ENCODE measurements at regions not wholly inside any gene's neighbourhood (a gene's known extent, or its start where the extent isn't known, plus 50 kb on each side); places are given as distances from the start of the nearest gene placed in this dataset.
"Not testable (repeated sequence)": the region's sequence is repeated elsewhere in the genome, so short reads cannot be mapped to it uniquely, and the experiment has no call there.

DNA sequence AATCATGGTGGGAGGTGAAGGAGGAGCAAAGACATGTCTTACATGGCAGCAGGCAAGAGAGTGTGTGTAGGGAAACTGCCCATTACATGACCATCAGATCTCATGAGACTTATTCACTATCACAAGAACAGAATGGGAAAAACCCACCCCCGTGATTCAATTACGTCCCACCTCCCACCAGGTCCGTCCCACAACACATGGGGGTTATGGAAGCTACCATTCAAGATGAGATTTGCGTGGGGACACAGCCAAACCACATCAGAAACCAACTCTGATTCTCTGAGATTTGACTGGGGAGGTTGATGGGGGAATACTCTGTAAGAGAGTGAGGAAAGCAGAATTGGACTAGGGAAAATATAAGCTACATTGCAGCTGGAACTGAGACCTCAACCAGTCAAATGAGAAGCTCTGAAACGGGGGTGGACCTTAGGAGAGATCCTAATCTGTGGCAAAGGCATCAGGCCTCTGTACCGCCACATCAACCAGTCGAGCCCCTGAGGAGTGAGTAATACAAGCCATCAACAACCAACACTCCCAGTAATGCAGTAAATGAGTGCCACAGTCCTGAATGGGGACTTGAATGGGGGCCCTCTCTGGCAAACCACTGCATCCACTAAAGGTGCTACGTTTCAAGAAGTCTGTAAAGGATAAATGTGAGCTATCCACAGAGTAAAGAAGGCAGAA is 207.9 kb upstream of the GADL1 start:
- peak in 1 of 5 experiments; percentile 34 for DNase-seq

DNA sequence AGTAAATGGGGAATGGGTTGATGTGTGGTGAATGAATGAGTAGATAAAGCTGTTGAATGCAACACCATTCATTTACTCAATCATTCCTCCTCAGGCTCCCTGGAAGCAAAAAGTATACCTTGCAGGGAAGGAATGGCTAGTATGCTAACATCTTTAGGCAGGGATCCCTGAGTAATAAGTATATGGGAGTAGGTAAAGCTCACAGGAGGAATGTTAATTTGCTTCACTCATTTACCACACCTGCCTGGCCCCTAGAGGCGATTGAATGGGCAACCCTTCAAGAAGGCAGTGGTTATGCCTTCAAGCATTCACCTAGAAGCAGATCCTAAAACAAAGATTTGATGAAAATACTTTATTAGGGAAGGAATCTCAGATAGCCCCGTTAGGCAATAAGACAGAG is 208.7 kb upstream of the GADL1 start:
- no peak for DNase-seq

DNA sequence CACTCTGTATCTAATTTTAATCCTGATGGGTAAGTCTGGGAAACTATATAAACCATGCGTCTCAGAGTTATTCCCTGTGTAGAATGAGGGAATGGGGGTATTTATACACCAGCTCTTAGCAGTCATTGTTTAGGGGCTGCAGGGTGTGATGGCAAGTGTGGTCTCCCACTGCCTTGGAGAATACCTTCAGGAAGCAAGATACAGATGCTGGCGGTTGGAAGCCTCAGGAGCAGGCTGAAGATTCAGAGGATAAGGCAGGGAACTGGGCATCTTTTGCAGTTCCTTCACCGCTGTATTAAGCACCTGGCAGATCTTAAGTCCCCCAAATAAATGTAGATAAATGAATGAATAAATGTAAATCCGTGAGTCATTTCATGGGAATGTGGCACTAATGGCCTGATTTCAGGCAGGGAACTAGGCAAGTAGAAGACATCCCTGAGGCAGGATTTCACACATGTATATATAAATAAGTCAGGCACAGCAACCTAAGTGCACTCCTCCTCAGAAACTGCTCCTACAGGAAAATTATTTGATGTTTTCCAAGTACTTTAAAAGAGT is 209.2 kb upstream of the GADL1 start:
- no peak for DNase-seq

DNA sequence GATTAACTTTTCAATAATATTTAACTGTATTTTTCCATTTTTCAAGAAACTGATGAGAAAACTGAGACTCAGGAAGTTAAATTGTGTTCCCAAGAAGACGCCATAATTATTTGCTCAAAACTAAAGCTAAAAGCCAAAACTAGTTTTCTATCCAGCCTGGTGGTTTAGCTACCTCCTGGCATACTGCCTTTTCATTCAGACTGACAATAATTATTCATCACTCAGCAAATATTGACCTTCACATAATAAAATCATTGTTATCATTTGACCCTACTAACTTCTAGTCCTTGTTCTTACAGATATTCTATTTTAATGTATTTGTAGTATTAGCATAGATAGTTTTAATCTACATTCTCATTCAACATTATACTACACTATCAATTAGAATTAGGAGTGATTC is 210.6 kb upstream of the GADL1 start:
- no peak for DNase-seq

DNA sequence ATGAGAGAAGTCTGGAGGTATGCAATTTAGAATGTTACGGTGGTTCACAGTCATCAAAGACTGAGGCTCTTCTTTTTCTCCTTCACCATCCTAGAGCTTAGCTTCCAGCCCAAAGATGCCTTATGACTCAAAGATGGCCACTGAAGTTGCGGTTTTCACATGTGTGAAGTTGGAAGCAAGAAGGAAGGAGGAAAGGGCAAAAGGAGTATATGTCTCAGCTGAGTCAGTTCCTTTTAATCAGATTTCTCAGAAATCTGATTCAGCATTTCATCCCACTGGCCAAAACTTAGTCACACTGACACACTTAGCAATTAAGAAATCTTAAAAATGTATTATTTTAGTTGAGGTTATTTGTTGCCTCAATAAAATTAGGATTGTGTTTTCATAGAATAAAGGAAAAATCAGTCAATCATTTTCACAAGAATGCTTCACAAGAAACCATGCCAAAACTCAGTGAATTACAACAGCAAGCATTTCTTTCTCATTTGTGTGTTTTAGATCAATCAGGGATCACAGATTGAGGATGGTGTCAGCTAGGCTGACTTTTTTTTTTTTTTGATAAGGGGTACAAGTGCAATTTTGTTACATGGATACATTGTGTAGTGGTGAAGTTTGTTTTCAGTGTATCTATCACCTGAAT is 211.1 kb upstream of the GADL1 start:
- peak in 1 of 5 experiments; percentile 56 for DNase-seq

DNA sequence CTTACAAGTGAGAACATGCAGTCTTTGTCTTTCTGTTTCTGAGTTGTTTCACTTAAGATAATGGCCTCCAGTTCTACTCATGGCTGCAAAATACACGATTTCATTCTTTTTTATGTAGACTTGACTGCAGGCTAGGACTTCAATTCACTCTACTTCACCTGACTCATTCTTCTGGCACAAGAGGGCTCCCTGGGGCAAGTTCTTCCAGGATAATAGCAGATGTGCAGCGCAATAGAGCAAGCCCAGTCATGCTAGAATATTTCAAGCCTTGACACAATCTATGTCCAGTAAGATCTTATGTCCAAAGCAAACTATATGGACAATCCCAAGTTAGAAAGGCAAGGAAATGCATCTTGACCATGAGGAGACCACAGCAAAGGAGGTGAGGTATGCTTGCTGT is 211.7 kb upstream of the GADL1 start:
- DNase-seq = no peak

DNA sequence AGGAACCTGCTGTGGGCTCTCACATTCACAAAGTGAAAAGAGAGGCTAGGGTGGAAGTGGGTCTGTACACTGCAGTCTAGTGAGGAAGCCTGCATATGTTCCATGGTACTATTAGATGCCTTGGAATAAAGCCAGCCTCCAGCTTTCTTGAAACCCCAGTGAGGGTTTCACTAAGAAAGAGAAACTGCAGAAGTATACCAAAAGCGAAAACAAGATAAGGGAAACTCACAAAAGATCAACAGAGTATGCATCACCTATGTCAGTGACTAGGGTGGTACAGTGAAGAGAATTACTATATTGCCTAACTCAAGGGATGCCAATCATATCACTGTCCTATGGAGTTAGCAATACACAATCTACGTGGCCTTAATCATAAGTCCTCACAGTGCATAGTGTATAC is 212.5 kb upstream of the GADL1 start:
- peak in 1 of 5 experiments; percentile 54 for DNase-seq

DNA sequence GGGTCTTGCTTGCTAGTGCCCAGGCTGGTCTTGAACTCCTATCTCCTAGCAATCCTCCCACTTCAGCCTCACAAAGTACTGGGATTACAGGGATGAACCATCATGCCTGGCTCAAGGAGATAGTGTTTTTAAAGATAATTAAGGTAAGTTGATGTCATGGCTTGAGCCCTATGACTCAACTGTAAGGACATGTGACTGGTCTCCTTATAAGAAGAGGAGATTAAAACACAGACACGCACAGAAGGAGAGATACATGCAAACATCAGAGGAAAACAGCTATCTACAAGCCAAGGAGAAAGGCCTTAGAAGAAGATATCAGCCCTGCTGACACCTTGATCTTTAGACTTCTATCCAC is 220.4 kb upstream of the GADL1 start:
- no peak for DNase-seq

DNA sequence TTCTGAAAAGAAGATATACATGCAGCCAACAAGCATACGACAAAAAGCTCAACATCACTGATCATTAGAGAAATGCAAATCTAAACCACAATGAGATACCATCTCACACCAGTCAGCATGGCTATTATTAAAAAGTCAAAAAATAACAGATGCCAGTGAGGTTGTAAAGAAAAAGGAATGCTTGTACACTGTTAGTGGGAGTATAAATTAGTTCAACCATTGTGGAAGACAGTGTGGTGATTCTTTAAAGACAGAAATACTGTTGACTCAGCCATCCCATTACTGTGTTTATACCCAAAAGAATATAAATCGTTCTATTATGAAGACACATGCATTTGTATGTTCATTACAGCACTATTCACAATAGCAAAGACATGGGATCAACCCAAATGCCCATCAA is 221.1 kb upstream of the GADL1 start:
- not testable (repeated sequence) for DNase-seq

DNA sequence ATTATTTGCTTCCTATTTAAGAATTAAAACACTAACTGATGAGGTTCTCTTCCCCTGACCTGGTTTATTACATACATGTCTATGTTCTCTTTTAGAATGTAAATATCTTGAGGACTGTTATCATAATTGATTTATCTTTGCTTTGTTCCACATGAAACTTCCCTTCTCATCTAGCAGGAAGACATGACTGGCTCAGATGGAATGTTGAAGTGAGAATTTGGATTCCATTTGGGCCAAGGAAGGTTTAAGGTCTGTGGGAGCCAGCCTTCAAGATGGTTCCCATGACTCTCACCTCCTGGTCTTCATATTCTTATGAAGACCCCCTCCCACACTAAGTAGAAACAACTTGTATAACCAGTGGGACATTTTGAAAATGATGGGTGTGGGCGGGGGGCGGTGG is 222.2 kb upstream of the GADL1 start:
- no peak for DNase-seq

DNA sequence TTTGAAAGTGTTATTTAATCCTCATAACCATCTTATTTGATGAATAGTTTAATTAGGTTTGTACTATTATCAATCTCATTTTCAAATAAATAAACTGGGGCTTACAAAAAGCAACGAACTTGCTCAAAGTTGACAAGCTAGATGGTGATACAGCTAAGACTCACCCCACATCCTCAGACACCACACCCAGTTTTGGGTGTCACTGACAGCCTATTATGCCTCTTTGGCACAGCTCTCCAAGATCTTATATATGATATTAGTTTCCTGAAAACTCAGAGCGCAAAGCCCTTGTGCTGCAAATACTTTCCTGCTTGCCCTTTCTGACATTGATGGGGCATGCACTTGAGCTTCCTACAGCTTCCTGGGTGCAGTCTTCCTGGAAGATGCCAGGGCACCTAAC is 223.4 kb upstream of the GADL1 start:
- no peak for DNase-seq

DNA sequence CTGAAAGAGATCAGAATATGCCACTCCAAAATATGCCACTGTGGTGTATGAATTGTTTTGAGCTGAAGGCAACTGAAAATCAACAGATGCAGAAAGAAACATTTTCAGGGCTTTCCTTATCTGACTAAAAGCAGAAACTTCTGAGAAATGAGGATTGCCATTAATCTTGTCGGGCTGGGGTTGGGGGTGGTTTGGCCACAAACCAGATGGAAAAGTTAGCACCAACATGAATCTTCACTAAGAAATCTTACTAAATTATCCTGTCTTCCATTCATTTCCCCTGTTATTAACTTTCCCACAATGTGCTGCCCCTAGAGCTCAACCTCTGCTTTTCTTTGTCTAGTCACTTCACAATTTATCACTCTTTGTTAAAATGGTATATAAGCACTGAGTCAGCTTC is 229.9 kb upstream of the GADL1 start:
- DNase-seq = no peak

DNA sequence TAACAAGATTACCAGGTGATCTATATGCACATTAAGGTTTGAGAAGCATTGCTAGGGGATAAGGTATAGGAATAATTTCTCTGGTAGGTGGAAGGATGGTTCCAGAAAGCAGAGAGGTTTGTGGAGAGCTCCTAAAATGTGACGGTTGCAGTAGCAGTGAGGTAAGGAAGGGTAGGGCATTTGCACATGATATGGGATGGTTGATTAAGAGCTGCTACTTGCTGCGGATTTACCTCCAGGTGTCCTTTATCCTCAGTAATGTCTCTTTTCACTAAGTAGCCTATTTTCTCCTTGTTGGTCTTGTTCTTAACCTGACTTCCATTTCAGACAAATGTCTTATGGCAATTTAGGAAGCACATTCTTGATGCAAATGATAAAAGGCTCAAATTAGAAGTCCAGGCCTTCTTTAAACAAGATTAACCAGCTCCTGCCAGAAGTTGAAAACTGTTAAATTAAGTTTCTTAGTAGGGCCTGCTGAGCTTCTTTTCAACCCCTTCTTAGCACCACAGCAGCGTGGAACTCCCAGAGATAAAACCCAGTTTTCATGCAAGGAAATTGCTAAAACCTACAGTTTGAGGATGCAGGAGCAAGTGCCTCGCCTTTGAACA is 231.1 kb upstream of the GADL1 start:
- DNase-seq = no peak

DNA sequence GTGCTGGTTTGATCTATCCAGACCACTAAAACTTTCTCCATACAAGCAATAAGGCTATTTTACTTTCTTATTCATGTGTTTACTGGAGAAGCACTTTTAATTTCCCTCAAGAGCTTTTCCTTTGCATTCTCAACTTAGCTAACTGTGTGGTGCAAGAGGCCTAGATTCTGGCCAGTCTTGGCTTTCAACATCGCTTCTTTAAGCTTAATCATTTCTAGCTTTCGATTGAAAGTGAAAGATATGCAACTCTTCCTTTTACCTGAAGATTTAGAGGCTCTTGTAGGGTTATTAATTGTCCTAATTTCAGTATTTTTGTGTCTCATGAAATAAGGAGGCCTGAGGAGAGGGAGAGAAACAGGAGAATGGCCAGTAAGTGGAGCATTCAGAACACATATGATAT is 234.8 kb upstream of the GADL1 start:
- no peak for DNase-seq

DNA sequence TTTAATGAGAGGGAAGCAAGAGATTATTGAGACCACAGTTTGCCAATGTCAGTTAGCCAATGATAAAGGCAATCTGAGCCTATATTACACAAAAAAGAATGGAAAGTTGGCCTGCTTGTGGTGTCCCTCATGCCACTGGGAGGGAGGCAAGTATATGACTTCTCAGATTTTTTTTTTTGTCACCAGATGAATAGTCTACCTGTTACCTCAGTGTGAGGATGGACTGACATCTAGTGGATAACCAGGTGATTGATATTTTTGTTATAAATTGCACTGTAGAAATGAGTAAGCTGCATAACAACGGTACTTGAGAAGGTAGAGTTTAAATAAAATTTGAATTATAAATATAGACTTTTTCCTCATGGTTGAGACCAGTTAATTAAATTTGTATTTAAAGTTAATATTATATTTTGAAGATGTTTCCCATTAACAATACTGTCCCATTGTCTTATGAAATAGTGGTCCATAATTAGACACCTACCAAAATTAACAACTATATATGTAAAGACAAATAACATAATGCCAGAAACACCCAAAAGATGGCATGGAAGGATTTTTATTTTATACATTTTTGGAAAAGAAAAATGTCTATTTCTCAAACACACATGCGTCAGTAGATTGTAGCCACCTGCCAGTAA is 237.8 kb upstream of the GADL1 start:
- DNase-seq = peak in 2 of 5 experiments; percentile 1 to 49

DNA sequence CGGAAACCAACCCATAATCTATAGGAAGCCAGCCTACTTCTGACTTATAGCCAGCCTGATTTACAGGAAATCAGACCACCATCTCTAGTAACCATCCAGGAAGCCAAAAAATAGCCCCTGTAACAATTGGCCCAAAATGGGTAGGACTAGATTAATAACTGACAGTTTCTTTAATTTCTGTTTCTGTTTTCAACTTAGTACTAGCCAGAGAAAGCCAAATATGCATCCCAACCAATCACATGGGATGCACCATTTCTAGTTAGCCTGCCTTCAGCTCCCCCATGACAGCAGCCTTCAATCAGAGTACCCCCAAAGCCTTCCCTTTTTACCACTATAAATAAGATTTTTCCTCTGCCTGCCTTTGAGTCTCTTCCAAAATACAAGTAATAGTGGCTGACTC is 239.1 kb upstream of the GADL1 start:
- no peak for DNase-seq

DNA sequence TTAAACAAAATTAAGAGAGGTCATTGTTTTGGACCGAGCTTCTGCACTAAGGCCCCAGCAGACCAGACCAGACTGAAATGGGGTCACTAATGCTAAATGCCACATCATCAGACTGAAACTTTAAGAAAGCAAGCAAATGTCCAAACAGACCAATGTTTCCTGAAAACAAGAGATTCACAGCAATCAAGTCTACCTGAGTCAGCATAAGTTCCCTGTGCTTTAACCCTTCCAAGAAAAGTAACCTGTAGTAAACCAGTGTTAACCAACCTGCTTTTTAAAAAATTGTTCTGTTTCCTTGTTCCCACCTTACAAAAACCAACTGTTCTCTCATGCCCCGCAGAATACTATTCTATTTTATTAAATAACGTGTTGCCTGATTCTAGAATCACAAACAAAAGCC is 241.1 kb upstream of the GADL1 start:
- DNase-seq = no peak

DNA sequence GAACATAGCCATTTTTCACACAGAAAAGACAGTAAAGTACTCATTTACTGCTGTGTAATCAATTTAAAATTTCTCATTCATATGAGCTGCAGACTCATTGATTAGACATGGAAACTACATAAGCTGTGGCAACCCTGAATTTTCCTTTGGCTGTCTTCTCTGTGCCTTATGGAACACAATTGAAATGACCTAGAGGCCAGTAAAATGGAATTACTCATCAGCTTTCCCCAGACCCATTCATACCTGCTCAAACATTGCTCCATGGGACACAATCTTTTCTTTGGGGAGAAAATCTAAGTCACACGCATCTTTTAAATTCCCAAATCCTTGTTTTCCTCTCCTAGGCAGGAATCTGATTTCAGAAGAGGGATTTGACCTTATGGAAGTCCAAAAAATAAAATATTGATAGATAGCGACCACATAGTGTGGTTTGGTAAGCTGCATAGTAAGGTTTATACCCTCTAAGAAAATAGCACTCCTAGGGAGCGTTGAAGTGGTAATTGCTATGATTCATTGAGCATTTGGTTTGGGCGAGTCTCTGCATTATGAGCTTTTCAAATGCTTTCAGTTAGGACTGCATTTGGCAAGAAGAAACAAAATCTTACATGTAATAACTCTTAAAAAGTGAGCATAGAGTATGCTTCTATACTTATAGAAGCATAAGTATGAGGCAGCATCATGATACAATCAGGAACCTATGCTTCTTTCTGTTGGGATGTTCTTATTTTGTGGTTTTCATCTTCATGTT is 243.4 kb upstream of the GADL1 start:
- DNase-seq = no peak

DNA sequence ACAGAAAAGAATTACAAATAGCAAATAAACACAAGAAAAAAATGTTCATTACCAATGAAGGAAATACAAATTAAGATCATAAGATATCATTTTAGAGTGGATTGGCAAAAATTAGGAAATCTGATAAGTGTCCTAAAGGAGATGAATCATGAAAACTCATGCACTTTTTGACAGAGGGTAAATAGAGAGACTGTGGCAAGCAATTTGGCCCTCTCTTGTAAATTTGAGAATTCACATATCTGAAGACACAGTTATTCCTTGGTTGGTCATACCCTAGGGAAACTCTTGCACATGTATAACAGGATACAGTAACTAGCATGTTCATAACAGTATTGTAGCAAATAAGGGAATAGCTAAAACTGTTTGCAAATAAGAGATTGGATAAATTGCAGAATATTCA is 246.0 kb upstream of the GADL1 start:
- DNase-seq = no peak

DNA sequence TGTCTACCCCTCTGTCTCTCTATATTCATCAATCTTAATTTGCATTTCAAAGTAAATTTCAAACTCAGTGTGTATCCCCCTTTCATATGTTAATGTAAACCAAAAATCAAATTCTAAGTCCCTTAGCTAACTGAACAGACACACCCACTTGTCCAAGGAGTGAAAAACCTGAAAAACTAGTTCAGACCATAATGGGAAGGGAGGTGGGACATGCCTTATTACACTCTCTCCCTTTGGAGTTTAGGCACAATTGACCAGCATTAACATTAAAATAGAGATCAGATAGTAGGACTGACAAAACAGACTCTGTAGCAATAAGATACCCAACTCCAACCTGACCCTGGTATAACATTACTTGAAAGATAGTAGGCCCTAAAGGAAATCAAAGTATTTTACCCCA is 247.7 kb upstream of the GADL1 start:
- DNase-seq = no peak

DNA sequence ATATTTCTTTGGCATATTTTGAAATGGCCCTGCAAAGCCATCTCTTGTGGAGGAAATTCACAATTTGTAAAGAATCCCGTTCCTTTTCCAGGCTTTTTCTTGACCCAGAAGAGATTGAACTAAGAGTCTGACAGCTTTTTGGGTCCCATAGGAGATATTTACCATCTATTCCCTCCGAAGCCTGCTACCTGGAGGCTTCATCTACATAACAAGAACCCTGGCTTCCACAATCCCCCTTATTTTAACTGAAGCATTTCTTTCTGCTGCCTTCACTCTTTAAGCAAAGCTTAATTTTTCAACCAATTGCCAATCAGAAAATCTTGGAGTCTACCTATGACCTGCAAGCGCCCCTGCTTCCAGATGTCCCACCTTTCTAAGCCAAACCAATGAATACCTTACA is 248.1 kb upstream of the GADL1 start:
- DNase-seq = no peak

DNA sequence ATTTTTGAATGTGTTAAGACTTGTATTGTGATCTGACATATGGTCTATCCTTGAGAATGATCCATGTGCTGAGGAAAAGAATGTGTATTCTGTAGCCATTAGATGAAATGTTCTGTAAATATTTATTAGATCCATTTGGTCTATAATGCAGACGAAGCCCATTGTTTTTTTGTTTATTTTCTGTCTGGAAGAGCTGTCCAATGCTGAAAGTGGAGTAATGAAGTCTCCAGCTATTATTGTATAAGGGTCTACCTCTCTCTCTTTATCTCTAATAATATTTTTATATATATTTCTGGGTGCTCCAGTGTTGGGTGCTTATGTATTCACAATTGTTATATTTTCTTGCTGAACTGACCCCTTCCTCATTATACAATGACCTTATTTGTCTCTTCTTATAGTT is 250.6 kb upstream of the GADL1 start:
- no peak for DNase-seq

DNA sequence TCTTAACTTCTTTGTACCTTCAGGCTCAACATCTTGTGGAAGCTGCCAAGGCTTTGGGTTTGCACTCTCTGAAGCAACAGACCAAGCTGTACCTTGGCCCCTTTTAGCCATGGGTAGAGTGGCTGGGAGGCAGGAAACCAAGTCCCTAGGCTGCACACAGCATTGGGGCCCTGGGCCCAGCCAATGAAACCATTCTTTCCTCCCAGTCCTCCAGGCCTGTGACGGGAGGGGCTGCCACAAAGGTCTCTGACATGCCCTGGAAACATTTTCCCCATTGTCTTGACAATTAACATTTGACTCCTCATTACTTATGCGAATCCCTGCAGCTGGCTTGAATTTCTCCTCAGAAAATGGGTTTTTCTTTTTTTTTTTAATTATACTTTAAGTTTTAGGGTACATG is 253.1 kb upstream of the GADL1 start:
- DNase-seq = no peak

All from T-helper 2 cell (primary cell).